Activated CD4-positive, alpha-beta T cell treated with anti-CD3 and anti-CD28 coated beads, Interleukin-2, amount 50 U/mL, for 24 hours (primary cell): ENCODE measurements at regions not wholly inside any gene's neighbourhood (a gene's known extent, or its start where the extent isn't known, plus 50 kb on each side); places are given as distances from the start of the nearest gene placed in this dataset.
A peak's percentile ranks its signal among the peaks of the same experiment; 100 is the strongest.
"Not testable (repeated sequence)": the region's sequence is repeated elsewhere in the genome, so short reads cannot be mapped to it uniquely, and the experiment has no call there.

Experiments used
- DNase-seq, 2 donors: peaks; one replicate each; pipeline ENCODE4 v3.0.0-alpha.2; 2020; ENCODE audit warnings: low read depth in 1 of 2, low spot score in 1 of 2

DNA sequence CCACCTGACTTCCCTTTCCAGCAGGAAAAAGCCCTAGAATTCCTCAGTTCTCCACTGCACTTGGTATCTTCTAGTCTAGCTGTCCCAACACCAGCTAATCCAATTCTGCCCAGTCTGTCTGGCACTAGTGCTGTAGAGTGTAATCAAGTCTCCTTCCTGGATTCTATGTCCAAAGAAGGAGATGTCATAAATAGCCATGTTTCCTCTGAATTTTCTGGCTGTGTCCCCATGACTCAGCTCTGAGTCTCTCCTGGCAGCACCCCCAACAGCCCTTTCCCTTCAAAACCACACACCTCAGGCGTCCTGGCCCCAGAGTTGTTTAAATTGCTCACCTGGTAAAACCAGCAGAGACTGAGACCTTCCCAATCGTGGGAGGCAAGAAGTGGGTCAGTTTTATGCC lies 197.2 kb downstream of the GRXCR1 start:
- no peak for DNase-seq

GRCh38 chr4:43103048-43103447 lies 210.5 kb downstream of the GRXCR1 start:
- DNase-seq = no peak

DNA sequence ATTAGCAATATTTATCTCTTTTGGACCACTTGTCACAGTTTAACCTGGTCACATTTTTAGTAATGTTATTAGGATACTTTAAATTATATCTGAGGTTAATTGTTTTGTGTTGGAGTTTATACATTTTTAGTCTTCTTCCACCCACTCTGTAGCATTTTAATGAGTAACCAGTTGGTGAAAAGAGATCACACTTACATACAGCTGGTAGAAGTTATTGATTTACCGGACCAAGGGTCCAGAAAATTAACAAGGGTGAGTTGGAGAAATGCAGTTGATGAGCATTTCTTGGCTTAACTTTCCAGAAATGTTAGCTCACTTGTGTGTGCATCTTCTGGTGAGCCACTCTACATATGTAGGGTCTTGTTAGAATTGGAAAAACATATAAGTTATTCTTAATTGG lies 219.6 kb downstream of the GRXCR1 start:
- no peak for DNase-seq

GRCh38 chr4:43113196-43113595 lies 220.7 kb downstream of the GRXCR1 start:
- no peak for DNase-seq

DNA sequence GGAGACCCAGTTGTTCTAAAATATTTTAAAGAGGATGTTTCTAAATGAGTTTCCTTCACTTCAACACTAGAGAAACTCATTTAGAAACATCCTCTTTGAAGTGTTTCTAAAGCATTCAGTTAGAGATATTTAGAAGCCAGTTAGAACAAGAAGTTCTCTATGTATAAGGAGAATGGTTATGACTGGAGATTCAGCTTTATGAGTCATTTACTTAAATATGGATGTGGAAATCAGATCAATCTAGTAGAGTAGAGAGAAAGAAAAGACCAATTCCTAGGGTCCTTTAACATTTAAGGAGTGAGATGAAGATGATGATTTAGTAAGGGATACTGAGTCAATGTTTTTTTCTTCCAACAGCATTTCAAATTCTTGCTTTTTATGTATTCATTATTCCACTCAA lies 234.1 kb downstream of the GRXCR1 start:
- no peak for DNase-seq

DNA sequence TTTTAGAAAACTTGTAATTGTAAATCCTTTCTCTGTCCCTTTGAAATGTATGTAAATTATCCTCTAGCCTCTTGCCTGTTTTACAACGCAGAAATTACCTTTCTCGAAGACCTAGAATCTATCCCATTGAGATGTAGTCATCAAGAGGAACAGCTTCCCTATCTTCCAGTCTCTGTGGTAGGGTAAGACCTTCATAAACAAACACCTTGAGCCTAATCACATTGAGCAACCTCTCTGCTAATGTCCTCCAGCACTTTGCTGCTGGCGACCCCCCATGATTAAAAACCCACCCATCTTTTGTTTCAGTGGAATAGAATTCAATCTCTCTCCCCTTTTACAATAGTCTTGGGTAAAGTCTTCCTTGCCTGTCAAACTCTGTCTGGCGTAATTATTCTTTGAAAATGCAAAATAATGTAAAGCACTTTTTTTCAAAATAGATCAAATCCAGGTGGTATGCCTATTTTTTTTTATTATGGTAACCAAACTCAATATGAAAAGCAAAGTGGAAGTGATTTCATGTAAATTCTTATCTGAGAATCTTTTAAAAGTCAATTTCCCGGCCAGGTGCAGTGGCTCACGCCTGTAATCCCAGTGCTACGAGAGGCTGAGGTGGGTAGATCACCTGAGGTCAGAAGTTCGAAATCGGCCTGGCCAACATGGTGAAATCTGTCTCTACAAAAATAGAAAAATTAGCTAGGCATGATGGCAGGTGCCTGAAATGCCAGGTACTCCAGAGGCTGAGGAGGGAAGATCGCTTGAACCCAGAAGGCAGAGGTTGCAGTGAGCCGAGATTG lies 237.9 kb downstream of the GRXCR1 start:
- DNase-seq = no peak

- DNase-seq = peak in 1 of 2 donors; percentile 3
These were observed 239.6 kb downstream of the GRXCR1 start for GRCh38 chr4:43132010-43132582.

DNA sequence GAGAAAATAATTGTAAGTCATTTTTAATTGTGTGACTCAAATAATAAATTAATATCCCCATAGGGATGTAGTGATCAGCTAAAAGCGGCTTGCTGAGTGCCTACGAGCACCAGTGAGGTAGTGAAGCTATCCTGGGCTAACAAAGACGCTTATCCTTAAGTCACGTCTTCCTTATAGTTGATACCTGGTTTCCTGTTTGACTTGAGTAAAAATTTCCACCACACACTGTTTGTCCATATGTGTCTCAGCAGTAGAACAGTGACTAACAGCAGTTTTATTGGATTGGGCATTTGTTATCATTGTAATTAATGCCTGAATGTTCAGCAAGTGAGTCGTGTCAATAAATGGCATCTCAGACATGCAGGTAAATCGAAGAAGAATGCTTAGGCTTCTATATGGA lies 241.1 kb downstream of the GRXCR1 start:
- no peak for DNase-seq

GRCh38 chr4:43136752-43137151 lies 244.2 kb downstream of the GRXCR1 start:
- DNase-seq = no peak

GRCh38 chr4:43146198-43146597 lies 253.7 kb downstream of the GRXCR1 start:
- DNase-seq = no peak

DNA sequence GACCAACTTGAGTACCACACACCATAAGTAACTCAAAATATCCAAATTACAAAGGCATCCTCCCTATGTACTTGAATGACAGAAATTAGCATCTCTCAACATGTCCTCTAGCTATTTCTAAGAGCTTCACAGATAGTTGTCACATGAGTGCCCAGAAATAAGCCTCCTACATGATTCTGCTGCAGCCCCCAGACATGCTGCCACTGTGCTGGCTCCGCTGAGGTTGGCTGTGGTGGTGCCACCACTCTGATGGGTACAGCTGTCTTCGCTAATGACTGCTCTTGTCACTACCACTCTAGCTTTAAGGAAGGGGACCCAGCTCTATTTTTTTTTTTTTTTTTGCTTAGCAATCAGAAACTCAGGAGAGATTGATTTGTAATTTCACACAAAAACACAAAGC lies 256.0 kb downstream of the GRXCR1 start:
- DNase-seq = no peak

DNA sequence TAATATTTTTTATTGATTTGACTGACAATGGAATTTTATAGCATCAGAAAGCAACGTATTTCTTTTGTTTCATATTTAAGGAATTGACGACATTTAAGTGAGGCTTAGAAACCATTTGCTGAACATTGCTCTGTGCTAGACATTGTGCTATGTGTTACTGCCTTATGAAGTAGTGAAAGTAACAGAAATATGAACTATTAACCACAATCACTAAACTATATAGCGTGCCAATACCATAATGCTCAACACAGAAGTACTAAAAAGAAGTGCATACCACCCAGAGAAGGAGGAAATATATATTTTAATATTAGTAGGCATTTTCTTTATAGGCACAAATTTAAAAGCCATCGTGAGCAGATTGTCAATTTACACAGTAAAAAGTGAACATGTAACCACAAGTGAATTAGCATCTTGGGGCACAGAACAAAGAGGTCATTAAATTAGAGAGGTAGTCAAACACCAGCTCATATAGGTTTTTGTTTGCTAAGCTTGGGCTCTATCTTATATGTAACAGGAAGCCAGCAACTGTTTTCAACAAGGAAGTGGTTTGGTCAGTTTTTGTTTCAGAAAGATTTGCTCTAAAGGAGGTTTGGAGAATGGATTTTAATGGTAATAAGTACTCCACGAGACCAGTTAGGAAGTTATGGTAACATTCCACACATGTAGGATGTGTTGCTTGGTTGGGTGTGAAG lies 270.7 kb downstream of the GRXCR1 start:
- DNase-seq = no peak

DNA sequence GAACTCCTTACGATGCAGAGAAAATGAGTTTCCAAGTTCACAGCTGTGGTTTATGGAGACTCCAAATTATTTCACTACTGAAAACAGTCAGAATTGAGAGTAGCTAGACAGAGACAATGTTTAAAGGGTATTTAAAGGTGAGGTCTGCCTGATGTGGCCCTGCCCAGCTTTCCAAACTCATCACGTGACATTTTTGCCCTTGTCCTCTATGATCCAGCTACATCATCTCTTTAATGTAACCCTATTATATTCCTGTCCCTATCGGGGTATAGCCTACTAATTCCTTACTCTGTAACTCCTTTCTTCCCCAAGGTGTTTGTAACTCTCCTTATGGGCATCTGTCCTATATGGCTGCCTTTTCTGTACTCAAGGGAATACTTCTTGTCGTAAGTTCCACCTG lies 297.2 kb downstream of the GRXCR1 start:
- no peak for DNase-seq

DNA sequence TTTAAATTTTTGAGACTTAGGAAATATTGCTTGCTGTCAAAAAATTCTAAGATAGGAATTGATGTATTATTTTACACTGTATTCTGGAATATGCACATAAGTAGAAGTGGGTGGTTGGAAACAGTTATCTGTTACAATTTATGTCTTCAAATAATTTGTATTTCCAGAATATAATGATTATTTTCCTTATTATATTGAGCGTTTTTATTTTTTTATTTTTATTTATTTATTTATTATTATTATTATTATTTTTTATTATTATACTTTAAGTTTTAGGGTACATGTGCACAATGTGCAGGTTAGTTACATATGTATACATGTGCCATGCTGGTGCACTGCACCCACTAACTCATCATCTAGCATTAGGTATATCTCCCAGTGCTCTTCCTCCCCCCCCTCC lies 320.1 kb downstream of the GRXCR1 start:
- not testable (repeated sequence) for DNase-seq

DNA sequence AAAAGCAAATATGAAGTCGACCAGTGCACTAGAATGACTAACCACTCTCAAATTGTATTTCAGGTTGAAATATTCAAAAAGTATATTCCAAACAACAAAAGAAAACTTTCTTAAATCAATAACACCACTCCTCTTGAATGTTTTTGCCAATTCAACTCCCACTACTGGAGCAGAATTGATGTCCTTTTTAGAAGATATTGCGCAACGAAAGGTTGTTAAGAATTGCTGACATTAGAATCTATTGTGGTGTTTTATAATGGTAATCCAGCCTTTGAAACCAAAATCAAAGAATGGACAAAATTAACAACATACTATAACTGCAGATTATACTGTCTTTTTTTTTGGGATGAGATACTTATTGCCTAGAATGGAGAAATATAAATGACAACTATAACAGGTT lies 331.3 kb downstream of the GRXCR1 start:
- no peak for DNase-seq

- no peak for DNase-seq
These were observed 332.0 kb downstream of the GRXCR1 start for GRCh38 chr4:43224559-43224958.

- no peak for DNase-seq
These were observed 340.8 kb downstream of the GRXCR1 start for GRCh38 chr4:43233321-43233720.

DNA sequence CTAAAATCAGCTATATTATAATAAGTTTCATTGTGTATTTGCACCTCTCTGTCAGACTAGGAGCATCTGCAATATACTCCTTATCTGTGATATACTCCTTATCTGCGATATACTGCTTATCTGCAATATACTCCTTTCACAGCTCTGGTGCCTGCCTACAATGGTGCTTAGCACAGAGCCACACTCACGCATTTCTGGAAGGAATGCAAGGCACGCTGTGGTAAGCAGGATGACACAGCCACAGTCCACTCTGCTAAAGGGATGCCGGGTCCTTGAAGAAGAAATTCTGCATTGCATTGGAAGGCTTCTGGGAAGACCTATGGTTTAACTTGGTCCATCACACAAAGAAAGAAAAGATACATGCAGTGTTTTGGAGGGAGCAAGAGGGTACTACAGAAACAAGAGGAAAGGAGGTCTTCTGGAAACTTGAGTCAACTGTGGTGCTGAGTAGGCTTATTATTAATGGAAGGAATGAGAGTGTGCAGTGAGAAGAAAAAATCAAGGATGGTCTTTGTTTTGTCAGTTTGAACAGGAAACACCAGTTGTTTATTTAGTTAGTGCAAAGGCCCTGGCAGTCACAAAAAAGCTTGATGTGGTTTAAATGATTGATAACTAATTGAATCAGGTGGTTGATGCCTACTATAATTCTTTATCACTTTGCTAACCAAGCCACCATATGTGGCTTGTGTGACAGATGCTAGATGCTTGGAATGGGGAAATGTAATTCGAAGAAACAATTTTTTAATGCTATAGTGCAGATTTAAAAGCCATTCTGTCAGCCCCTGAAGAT lies 342.3 kb downstream of the GRXCR1 start:
- DNase-seq = no peak

DNA sequence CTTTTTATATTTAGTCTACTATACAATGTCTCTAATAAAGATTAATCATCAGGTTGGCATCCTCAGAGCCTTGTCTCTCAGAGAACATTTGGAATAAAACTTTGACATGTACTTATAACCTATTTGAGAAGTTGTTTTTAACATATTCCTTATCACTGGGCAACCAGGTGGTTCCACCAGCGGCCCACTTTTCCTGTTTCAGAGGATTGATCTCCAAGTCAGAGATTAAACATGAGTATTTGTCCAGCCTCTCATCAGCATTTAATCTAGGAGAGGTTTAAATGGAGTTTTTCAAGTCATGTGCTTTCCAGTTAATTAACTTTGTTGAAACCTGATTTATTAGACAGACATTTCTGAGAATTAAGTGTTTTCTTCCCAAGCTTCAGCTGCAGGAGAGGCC lies 345.5 kb downstream of the GRXCR1 start:
- no peak for DNase-seq

DNA sequence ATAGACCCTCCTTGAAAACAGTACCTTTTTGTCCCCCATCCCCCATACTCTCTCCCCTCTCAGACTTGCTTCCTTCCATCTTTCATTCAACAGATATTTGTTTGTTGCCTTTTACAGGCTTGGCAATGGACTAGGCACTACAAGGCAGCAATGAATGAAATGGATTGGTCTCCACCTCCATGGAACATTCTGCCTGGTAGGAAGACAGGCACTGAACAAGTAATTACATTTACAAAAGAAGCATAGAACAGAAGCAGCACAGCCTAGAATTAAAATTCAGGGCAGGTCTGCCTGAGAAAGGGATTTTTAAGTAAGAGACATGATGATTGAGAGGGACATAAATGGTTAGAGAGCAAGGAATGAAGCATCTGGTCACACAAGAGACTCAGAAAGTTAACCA lies 346.1 kb downstream of the GRXCR1 start:
- no peak for DNase-seq

DNA sequence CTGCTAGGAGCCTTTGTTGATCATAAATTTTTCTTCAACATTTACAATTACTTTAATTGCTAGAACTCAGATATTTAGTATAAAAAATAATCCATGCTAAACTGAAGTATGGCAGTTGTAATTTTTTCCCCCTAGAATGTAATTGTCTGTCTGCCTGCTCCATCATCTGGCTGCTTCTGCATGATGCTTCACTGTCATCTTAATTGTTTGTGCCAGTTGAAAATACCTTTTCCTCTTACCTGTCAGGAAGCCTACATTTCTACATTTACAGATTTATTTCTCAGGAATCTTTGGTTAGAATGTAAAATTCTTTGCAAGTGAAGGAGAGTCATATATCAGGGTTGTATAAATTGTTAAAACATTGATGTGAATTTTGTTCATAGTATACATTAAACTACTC lies 348.6 kb downstream of the GRXCR1 start:
- DNase-seq = no peak

GRCh38 chr4:43242606-43243005 lies 350.1 kb downstream of the GRXCR1 start:
- no peak for DNase-seq
